ENCODE measurements at regions not wholly inside any gene's neighbourhood (a gene's known extent, or its start where the extent isn't known, plus 50 kb on each side); places are given as distances from the start of the nearest gene placed in this dataset.
"Not testable (repeated sequence)": the region's sequence is repeated elsewhere in the genome, so short reads cannot be mapped to it uniquely, and the experiment has no call there.

DNA sequence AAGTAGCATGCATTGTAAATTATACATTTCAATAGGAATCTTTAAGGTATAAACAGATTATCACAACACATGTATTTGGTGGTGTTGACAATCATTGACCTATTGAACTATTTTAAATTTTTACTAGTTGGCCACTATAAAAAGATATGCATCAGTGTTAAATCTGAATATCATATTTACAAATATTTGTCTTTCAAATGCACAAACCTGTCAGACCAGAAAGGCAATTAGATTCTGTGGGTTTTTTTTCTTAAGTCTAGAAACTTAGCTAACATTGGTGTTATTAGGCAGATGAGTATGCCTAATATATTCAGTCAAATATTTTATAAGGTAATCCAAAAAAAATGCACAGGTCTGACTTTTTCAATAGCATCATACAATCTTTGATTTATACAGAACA lies 241.4 kb upstream of the DGKB start:
- no peak for DNase-seq

DNA sequence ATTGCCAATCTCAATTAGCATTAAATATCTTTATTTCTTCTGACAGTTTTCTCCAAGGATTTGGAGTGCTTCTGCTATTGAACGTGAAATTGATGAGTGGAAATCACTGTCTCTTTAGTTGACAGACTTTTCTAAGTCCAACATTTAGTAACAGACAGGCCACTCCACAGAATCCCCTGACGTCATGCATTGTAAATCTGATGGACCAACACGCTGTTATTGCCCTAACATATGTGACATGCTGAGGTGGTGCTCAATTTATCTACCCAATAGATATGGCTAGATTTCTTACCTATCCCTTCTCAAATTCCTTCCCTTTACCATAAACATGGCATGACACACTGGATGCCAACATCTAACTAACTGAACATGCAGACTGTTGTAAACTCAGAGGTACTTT lies 240.6 kb upstream of the DGKB start:
- no peak for DNase-seq

DNA sequence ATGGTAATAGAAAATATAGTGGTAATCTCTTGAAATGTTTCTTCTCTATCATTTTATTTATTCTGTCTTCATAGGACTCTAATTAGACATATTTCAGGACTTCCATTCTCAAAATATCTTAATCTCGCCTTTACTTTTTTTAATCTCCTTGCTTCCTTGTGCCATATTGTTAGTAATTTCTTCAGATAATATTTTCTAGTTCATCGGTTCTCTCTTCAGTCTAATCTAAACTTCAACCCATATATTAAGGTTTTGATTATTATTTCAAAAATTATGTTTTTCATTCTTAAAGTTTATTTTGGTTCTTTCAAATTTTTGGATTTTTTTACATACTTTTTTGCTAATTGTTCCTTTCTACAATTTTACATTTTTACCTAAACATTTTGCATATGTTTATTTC lies 237.9 kb upstream of the DGKB start:
- no peak for DNase-seq

DNA sequence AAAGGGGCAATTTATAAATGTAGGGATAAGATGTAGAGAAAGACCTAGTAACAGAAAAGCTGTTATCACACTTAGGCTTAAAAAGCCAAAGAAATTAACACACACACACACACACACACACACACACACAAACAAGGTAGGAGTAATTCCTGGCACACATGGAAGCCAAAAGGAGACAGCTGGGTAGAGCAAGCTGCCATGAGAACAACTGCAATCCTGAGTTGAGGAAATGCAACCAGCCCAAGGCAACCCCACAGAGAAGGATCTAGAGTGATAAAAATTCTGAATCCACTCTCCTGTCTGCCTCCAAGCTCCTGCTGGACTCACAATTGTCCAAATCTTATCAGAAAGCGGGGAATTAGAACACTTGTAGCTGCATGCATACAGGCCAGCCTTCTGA lies 229.1 kb upstream of the DGKB start:
- no peak for DNase-seq

DNA sequence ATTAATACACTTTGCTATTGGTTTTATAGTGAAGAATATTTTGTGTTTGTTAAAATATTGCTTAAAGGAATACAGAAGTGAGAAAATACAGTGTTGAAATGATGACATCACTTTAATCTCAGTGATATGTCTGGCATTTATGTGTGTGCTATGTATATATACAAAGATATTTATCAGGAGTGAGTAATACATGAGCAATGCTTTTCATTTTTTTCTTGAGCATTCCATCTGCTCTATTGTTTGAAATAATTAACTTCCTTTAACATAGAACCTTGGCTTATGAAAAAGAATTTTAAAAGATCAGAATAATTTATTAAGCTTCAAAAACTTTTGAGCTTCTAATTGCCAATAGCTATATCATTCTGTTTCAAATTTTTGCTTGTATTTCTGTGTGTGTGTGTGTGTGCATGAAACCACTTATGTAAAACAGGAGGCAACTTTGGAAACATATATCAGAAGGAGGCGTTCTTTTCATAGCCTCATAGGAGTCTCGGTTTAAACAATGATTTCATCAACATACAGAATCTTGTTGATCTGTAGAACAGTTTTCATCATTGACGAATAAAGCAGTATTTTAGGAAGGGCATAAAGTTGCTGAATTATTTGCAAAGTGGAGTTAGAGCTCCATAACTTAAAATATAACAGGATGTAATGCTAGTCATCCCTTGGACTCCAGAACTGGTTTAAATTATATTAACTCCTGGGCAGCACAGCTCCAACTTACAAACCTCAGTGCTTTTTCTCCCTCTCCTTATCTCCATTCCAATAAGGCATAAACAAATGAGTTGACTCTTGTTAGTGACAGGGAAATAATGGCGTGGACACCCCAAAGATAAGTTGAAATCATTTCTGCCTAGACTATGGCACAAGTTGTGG lies 228.4 kb upstream of the DGKB start:
- DNase-seq: no peak

DNA sequence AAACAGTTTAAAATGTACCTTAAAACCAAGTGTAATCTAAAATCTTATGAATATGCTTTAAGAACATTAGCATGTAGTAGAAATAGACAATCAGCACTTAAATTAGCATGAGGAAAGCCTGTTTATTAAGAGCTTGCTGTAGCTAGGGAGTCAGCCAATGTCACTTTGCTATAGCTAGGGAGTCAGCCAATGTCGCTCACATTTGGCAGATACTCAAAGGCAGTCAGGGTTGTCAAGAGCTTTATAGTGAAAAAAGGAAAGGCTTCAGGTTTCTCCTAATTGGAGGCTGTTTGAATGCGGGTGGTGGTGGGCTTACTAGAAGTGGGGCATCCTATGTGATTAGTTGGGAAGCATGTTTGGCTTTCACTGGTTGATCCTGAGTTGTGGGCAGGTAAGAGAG lies 226.2 kb upstream of the DGKB start:
- DNase-seq: no peak

DNA sequence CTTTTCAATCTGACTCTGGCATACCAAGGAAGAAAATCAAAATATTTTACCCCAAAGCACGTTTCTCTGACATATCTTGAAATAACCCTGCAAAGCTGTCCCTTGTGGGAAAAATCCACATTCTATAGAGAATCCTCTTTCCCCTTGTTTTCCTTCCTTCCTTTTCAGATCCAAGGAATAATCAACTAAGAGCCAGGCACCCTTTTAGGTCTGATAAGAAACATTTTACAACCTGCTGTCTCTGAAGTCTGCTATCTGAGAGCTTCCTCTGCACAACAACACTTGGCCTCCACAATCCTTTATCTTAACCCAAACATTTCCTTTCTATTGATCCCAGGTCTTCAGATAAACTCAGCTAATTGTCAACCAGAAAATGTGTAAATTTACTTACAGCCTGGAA lies 224.1 kb upstream of the DGKB start:
- DNase-seq: not testable (repeated sequence)

DNA sequence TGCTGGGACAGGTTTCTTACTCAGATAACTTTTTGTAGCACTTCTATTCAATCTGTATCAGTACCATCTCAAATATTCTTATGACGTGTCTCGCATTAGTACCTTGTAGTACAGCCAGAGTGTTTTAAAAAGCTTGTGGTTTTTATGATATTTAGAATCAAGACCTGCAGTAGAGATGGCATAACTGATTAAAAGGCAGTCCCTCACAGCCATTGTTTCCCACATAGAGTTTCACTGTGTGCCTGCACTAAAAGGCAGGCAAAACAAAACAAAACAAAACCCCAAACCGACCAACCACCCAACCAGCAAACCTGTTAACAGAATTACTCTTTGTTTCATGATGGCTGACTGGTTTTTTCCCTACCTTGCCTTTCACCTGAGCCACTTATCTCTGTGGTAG lies 221.3 kb upstream of the DGKB start:
- DNase-seq: no peak

DNA sequence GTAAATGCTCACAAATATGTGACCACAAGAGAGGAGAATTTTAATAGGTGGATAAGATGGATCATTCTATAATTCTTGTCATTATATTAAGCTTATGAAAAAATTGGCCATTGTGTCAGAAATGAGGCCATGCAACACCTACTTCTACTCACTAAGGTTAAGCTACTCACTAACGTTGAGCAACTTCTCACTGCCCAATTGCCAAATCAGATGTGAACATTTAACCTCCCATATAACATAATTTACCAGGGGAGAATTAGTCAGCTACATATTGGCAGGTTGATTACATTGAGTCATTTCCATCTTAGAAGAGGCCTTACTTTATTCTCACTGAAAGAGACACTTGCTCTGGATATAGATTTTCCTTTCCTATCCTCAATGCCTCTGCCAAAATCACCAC lies 211.2 kb upstream of the DGKB start:
- no peak for DNase-seq

DNA sequence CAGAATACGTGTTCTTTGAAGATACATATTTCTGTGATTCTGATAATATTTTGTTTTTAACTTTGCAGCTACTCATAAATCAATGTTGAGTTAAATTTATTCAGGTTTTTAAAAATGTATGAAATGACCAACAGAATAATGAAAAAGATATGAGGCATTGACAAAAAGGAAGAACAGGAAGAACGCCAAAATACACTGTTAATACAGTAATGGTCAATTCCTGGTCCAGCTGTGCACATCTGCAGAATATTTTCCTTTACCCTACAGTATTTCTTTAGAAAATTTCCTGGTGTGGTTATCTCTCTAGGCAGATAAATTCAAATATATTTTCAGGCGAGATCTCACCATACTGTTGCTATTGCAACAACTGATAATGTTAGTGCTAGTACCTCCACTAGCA lies 203.2 kb upstream of the DGKB start:
- no peak for DNase-seq

DNA sequence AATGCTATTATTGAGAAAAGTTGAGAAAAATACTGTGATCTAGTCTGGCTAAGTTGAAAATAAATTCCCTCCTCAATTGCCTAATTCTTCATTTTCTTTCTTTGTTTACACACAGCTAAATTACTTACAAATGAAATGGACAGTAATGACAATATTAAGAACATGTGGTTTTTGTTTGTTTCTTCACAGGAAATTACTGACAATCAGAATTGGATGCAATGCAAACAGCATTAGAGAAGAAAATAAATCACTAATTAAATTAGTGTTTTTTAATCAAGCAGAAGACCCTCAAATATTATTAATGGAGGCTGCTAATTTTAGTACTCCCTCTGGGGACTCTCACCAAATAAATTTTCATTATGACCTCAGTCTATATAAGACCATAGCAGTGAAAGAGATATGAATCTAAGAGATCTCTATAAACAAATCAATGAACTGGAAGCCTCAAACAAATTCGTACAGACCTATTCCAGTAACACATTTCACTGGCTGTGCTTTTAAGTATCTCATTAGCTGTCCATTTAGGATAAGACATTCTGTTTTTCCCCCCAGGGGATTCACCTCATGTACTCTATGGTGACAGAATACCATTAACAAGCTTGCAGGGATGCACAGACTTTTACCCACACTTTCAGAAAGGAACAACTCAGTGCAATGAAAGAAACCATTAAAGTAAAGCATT lies 202.0 kb upstream of the DGKB start:
- DNase-seq: no peak

DNA sequence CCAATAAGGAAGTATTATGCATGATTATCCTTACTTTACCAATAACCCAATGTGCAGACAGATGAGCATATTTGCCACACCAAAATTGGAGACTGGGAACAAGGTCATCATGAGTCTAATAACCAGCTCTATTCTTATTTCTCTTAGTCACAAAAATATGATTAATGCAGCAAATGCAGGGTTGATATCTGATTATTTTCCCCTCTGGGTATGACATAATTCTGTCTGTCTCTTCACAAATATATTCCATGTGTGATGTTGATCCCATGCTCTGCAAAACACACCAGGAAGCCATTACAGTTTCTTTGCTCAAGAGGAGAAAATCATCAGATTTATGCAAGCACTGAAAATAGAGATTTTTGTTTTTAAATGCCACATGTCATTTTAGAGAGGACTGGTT lies 196.5 kb upstream of the DGKB start:
- DNase-seq: peak; percentile 27

DNA sequence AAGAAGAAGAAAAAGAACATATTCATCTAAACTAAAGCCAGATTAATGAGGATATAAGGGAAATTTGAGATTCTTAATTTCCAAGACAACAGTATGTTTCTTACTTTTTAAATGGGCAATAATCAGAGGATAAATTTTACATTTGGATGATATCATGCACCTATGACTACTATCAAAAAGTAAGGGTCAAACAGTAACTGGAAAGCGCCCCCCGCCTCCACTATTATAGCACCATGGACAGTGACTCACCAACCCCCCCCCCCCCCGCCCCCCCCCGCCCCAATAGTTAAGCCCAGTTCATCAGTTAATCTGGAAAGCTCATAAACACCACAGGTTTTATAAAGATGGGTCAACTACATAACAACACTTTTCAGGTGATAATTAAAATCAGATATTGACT lies 194.3 kb upstream of the DGKB start:
- no peak for DNase-seq

DNA sequence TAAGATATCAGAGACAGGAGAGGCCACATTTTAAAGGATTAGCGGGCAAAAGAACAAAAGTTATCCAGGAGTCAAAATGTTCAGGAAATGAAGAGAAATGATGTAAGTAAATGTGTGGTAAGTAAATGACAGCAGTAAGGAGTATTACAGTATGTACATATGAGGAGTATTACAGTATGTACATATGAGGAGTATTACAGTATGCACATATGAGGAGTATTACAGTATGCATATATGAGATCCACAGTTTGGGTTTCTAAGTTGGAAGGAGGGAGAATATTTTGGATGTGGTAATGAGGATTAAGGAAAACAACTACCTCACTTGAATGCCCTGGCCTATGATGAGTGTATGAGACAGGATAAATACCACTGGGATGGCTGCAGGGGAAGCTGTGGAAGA lies 192.4 kb upstream of the DGKB start:
- DNase-seq: no peak

DNA sequence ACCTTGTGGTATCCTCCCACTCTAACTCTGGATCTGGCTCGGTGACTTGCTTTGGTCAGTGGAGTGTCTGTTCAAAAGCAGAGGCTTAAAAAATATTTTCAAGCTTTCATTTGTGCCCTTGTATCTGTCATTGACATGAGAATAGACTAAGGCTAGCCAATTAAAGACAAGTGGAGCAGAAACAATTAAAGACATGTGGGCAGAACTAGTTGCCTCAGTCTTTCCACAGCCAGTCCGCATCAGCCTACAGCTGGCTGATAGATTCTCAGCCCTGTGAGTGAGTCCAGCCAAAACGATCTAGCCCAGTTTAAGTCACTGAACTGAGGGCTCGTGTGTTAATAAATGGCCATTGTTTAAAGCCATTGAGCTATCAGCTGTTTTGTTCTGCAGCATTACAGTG lies 185.2 kb upstream of the DGKB start:
- no peak for DNase-seq

DNA sequence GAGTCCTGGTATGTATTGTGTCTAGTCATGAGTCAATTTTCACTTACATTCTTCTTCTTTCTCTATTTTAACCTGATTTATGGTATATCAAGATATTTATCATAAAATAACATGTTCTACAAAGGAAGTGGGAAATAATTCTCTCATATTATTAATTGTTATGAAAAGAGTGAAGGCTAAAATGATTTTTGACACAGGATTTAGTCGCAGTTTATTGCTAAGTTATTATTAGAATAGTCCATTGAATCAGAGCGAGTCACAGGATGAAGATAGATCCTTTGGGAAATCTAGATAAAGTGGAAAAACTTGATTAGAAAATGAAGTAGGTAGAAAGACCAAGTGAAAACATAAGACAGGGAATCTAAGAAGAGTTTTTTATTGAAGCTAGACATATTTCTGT lies 184.3 kb upstream of the DGKB start:
- no peak for DNase-seq

DNA sequence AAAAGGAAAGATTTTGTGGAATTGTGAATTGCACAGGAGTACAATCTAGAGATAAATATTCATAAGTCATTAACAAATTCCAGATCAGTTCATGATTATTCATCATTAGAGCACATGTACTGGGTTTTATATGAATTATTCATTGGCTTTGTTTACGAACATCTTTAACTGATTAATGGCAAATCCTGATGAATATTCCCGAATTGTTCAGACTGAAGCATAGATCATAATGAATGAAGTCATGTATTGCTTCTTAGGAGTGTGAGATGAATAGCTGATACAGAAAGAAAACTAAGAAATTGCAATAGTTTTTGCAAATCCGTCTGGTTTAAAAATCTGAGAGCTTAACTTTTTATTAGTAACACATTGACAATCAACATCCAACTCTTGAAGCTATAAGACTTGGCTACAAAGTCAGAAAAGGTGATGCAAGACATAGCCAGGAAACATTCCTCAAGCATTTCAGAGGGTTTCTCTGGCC lies 183.6 kb upstream of the DGKB start:
- DNase-seq: no peak

DNA sequence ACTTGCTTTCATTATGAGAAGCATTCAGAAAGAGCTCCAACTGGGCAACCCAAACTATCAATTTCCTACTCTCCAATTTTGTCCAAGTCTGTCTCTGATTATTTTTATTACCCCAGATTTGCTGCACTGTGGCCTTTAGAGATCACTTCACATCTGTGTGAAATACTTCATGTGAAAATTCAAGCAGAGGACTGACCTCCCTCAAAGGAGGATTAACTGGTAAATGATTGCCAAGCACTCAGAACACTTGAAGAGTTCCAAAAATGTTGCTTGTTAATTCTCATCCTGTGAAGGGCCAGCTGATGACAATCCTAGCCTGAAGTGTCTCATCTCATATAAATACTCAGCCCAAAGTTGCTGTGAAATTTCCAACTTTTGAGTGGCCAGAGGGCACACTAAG lies 182.8 kb upstream of the DGKB start:
- no peak for DNase-seq

DNA sequence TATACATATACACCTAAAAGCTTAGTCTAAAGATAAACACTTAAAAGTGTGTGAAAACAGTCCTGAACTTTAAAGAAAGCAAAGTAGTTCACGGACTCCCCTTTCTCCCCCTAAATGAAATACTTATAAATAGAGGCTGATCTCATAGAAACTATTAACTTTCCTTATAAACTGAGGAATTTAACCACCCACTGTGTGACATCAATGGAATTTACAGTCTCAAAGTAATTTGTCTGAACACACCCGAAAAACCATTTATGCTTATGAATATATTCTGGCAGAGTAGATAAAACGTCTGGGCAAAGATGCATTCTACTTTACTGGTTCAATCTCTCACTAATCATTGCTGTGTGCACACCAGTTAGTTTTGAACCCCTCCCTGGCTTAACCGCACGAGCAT lies 181.8 kb upstream of the DGKB start:
- DNase-seq: no peak

DNA sequence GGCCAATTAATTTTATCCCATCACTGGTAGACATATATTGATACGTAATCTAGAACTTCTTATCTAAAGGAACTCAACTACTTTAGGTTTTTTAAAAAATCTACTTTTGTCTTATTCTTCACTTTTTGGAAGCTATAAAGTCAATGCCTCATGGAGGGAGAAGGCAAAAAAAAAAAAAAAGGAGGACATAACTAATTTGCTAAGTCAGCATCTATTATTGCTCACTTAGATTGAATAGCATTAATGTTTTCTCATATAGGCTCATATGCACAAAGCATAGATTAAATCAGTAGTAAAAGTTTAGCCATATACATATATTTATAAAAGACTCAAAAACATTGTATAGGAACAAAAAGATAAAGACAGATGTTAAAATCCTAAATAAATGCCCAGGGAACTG lies 179.3 kb upstream of the DGKB start:
- no peak for DNase-seq

DNA sequence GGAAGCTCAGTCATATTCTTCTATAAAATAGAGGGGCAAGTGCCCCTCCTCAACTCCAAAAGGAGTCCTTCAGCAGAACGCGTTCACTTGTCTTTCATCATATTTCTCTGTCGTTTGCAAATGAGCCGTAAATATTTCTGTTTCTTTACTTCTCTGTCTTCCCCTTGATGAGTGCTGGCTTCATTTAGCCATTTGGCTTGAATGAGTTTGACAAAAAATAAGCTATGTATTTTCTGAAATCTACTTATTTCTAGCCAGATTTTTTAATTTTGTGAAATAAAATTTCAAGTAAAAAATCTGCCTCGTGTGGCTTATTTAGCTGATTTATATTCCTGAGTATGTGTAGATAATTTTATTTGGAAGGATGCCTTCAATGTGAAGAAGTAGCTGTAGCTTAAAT lies 170.8 kb upstream of the DGKB start:
- no peak for DNase-seq

DNA sequence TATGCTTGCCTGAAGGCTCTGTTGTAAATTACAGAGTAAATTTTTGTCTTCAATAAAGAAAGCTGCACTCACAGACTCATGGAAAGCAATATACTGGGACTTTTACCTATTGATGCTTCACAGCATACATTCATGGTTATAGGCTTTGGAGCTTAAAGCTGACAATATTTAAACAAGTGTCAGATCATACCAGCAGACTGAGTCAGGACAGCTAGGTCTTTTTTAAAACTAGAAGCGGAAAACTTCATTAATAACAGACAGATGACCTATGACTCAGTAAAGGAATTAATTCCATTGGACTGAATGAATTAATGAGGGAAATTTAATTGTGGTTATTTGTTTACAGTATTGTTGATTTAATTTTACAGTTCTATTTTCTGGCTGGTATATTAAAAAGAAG lies 165.8 kb upstream of the DGKB start:
- no peak for DNase-seq

DNA sequence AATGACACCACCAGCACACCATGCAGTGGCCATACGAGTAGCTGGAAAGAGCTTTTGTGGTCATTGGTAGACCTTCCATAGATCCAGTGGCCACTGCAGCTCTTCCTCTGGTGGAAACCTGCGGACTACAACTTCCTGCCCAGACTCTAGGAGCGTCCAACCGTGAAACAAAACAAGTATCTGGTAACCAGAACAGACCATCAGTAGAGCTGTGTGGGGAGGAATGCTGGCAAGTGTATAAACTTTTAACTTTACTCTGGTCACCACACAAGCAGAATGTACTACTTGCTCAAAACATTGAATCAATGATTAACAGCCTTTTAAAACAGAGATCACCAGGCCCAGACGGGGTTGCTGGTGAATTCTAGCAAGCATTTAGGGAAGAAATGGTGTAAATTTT lies 154.7 kb upstream of the DGKB start:
- DNase-seq: no peak

DNA sequence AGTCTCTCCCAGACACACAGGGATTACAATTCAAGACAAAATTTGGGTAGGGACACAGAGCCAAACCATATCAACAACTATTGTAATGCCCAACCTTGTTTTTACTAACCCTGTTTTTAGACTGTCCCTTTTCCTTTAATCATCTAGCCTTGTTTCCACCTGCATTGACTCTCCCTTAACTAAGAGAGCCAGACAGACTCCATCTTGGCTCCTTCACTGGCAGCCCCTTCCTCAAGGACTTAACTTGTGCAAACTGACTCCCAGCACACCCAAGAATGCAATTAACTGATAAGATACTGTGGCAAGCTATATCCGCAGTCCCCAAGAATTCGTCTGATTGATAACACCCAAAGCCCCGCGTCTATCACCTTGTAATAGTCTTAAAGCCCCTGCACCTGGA lies 151.8 kb upstream of the DGKB start:
- not testable (repeated sequence) for DNase-seq

Data from muscle of arm (tissue), 1 donor.